GM13977 (cell line): ENCODE measurements at regions not wholly inside any gene's neighbourhood (a gene's known extent, or its start where the extent isn't known, plus 50 kb on each side); places are given as distances from the start of the nearest gene placed in this dataset.

Source experiments
- DNase-seq: peaks from one replicate; pipeline ENCODE4 v3.0.0; 2012; ENCODE audit warnings: low spot score
- in situ Hi-C: fragments of 300-500 bp; cut with MboI; formaldehyde crosslinking; loops from one replicate; pipeline ENCODE4 v1.12.0; 2022; ENCODE audit warnings: low sequenced_read_pairs, low pct_unique_long_range_greater_than_20kb, mixed read lengths, inconsistent platforms; ENCODE audit not compliant: unreplicated experiment
- TF ChIP-seq, protein P1 (sequence below): IDR thresholded peaks from 2 replicates; pipeline ENCODE4 v1.5.1; 2012; ENCODE audit warnings: mild to moderate bottlenecking, control low read depth; ENCODE audit not compliant: insufficient read depth; ENCODE audit errors: extremely low read depth, missing control alignments

DNA sequence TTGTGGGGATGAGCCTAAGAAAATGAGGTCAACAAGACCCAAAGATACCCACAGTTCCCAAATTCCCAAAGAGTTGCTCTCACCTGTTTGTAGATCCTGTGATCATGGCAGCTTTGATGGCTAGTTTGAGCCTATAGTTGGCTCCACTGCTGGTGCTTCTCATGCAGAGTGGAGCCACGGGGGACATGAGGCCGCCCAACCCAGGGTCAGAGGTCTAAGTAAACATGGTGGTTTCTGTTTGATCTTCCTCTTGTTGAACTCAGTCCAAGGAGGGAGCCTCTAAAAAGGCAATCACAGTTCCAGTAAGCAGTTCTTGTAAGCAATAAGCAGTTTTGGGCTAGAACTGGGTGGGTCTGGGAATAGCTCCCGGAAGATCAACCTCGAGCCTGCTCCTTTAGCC lies 125.6 kb upstream of the DHRS4 start:
- no peak for DNase-seq
- in situ Hi-C loops, result no loop called here

DNA sequence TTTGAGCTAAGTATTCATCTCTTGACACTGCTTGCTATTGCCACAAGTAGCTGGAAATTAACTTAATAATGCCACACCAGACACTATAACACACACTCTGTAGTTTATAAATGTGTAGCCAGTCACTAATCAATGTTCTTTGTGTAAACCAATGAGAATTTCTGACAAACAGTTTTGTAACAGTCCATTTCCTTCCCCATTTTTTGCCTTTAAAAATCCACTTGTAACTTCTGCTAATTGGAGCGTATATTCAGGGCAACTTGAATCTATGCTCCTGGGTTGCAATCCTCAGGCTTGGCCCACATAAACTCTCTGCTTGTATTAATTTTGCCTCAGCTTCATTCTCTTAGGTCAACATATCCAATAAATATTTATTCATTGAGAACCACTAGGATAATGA lies 125.0 kb upstream of the DHRS4 start:
- in situ Hi-C loops, result no loop called here
- TF ChIP-seq, protein P1, sequence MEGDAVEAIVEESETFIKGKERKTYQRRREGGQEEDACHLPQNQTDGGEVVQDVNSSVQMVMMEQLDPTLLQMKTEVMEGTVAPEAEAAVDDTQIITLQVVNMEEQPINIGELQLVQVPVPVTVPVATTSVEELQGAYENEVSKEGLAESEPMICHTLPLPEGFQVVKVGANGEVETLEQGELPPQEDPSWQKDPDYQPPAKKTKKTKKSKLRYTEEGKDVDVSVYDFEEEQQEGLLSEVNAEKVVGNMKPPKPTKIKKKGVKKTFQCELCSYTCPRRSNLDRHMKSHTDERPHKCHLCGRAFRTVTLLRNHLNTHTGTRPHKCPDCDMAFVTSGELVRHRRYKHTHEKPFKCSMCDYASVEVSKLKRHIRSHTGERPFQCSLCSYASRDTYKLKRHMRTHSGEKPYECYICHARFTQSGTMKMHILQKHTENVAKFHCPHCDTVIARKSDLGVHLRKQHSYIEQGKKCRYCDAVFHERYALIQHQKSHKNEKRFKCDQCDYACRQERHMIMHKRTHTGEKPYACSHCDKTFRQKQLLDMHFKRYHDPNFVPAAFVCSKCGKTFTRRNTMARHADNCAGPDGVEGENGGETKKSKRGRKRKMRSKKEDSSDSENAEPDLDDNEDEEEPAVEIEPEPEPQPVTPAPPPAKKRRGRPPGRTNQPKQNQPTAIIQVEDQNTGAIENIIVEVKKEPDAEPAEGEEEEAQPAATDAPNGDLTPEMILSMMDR, result no peak
- DNase-seq, result no peak

More for the DNA sequence above, 125.6 kb upstream of the DHRS4 start:
- TF ChIP-seq, protein P1, result no peak

DNA sequence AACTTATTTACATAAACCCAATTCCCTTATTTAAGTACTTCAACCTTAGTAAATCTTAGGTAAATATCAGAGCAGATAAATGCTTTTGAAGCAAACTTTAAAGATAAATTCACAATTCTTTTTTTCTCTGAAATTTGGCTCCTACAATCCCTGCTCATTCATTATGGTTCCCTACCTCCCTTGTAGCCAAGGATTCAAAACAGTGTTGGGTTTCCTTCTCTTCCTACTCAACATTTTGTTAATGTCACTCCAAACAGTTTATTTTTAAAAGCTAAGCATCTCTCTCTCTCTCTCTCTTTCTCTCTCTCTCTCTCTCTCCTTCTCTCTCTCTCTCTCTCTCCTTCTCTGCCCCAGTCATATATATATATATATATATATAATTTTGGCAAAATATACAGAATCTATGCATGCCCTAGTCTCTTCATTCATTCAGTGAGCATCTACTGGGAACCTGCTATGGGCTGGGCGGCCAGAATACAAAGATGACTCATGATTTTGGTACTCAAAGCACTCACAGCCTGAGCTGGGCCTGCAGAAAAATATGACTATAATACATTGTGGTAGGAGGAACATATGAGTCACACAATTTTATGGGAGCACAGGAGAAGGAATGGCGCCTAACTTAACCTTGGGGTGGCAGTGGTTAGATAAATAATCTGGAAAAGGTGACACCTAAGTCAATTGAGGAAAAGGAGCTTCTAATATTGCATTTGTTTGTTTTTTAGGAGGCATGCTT lies 123.7 kb upstream of the DHRS4 start:
- in situ Hi-C loops, result no loop called here
- TF ChIP-seq, protein P1, result no peak
- DNase-seq, result no peak

DNA sequence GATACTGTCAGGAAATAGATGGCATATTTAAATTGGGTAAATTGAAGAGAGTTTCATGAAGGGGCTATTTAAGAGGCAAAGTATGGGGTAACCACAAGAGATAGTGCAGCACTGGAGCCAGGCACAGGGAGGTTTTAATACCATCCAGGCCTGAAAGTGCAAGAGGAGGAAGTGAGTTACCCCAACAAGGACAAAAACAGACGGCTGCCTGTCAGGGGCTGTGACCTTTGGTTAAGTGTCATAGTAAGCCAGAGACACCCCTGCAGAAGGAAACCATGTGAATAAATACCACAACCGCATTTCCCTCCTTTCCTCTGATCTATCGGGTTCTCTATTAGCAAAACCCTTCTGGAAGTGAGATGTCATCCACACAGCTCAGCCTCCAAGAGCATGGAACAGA lies 122.0 kb upstream of the DHRS4 start:
- DNase-seq, result no peak
- in situ Hi-C loops, result no loop called here
- TF ChIP-seq, protein P1, result no peak

DNA sequence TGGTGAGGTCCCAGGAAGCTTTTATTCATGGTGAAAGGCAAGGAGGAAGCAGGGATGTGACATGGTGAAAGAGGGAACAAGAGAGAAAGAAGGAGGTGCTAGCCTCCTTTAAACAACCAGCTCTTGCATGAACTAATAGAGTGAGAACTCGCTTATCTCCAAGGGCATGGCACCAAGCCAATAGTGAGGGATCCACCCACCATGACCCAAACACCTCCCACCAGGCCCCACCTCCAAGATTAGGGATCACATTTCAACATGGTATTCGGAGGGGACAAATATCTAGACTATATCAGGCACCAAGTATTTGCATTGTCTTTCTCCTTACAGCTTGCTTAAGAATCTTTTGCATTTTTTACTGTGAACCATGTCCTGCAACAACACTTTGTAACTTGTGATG lies 91.9 kb upstream of the DHRS4 start:
- in situ Hi-C loops, result no loop called here
- TF ChIP-seq, protein P1, result no peak
- no peak for DNase-seq

DNA sequence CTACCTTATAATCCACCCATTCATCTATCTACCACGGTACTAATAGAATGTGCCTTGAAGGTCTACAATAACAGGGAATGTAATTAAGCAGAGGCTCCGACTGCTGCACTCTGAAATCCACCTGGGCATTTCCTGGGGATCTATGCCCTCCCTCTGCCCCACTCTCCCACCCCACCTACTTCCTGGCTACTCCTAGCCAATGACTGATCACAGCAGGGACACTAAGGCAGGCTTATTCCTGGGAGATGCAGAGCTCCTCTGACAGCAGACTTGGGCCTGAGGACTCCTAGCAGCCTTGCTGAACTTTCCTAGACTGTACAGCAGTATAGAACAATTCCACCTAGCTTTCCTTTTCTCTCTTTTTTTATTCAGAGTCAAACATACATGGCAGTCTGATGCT lies 91.1 kb upstream of the DHRS4 start:
- TF ChIP-seq, protein P1, result no peak
- no peak for DNase-seq
- in situ Hi-C loops, result no loop called here
